ENCODE measurements at regions not wholly inside any gene's neighbourhood (a gene's known extent, or its start where the extent isn't known, plus 50 kb on each side); places are given as distances from the start of the nearest gene placed in this dataset.

DNA sequence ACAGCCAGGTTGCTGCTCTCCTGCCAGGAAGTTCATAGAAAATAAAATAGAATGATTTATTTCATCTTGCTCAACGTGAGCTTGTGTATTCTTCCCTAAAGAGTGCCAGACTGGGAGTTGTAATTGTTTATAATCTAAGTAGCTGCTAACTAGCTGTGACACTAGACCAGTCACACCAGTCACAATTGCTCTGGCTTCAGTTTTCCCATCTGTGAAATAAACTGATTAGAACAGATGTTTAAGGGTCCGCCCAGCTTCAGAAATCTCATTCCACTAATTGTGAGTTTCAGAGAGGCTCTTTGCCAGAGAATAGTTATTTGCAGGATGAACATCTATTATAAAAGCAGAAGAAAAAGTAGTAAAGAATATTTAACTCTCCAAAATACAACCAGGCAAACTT is 55.6 kb upstream of the ZDHHC17 start:
- DNase-seq, result no peak

DNA sequence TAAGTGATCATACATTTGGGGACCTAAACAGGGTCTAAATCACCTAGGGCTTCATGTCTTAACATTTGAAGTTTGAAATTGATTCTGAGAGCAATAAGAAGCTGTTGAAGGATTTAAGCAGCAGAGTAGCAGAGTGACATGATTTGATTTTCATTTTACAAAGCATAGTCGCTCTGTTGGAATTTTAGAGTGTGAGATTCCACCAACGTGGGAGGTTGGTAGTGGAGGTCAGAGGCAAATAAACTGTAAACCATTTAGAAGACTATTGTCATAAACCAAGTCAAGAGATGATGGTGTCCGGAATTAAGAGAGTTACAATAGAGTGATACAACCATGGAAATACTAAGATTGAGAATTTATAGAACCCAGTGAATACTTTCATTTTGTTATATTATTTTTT is 52.7 kb upstream of the ZDHHC17 start:
- DNase-seq, result peak; percentile 60

DNA sequence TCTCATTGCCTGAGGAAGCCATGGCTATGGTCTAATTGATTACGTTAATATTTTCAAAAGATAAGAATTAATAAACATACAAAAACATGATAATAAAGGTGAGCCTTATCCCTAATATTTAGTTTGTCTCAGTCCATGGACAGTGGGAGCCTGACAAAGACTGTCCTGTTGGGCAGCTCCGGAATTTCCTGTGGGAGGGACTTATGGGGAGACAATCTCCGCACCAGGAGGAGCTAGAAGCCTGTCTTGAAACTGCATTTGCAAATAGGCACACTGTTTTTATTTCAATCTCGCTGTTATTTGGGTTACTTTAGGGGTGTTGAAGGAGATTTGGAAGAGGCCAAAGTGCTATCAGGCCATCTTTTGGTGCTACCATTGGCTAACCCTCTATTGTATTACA is 50.8 kb upstream of the ZDHHC17 start:
- DNase-seq, result no peak

GRCh38 chr12:76713986-76714385 is 49.9 kb upstream of the ZDHHC17 start:
- DNase-seq, result no peak

Data from fibroblast of skin of right biceps (primary cell).